ENCODE measurements at regions not wholly inside any gene's neighbourhood (a gene's known extent, or its start where the extent isn't known, plus 50 kb on each side); places are given as distances from the start of the nearest gene placed in this dataset.

DNA sequence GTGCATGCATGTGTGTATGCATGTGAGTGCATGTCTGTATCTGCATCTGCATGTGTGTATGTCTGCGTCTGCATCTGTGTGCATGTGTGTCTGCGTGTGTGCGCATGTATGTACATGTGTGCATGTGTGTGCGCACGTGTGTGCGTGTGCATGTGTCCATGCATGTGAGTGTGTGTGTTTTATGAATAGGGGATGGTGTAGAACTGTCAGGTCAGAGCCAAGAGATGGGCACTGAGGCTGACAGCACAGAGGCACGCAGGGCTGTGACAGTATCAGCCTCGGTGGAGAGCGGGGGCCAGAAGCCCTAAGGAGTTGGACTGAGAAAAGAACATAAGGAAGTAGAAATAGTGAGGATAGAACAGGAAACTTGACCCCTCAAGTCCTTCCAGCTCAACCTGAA, 494.0 kb upstream of the MYT1L start:
- TF ChIP-seq, protein P1, sequence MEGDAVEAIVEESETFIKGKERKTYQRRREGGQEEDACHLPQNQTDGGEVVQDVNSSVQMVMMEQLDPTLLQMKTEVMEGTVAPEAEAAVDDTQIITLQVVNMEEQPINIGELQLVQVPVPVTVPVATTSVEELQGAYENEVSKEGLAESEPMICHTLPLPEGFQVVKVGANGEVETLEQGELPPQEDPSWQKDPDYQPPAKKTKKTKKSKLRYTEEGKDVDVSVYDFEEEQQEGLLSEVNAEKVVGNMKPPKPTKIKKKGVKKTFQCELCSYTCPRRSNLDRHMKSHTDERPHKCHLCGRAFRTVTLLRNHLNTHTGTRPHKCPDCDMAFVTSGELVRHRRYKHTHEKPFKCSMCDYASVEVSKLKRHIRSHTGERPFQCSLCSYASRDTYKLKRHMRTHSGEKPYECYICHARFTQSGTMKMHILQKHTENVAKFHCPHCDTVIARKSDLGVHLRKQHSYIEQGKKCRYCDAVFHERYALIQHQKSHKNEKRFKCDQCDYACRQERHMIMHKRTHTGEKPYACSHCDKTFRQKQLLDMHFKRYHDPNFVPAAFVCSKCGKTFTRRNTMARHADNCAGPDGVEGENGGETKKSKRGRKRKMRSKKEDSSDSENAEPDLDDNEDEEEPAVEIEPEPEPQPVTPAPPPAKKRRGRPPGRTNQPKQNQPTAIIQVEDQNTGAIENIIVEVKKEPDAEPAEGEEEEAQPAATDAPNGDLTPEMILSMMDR (IDR thresholded peaks at IDR 0.05): no peak
- no peak for TF ChIP-seq POLR2A (IDR thresholded peaks at IDR 0.05)
